GM21423 (cell line): ENCODE measurements at regions not wholly inside any gene's neighbourhood (a gene's known extent, or its start where the extent isn't known, plus 50 kb on each side); places are given as distances from the start of the nearest gene placed in this dataset.
"Not testable (repeated sequence)": the region's sequence is repeated elsewhere in the genome, so short reads cannot be mapped to it uniquely, and the experiment has no call there.

ENCODE experiments used
- ATAC-seq: cut with Tn5 transposase; IDR thresholded peaks from one replicate; pipeline ENCODE4 v1.9.1; 2021; ENCODE audit warnings: mild to moderate bottlenecking, moderate library complexity; ENCODE audit not compliant: unreplicated experiment

GRCh38 chr20:57983082-57983481, 245.4 kb downstream of the ANKRD60 start:
- no peak for ATAC-seq

GRCh38 chr20:57980506-57980905, 247.9 kb downstream of the ANKRD60 start:
- no peak for ATAC-seq

GRCh38 chr20:57977569-57977968, 250.9 kb downstream of the ANKRD60 start:
- ATAC-seq, result no peak

GRCh38 chr20:57977141-57977540, 251.3 kb downstream of the ANKRD60 start:
- ATAC-seq, result no peak

GRCh38 chr20:57974863-57975262, 253.6 kb downstream of the ANKRD60 start:
- ATAC-seq, result no peak

- no peak for ATAC-seq
Measured at GRCh38 chr20:57973886-57974285, 254.6 kb downstream of the ANKRD60 start.

- not testable (repeated sequence) for ATAC-seq
Measured at GRCh38 chr20:57971583-57971982, 256.9 kb downstream of the ANKRD60 start.

- ATAC-seq, result no peak
Measured at GRCh38 chr20:57970856-57971255, 257.6 kb downstream of the ANKRD60 start.

- no peak for ATAC-seq
Measured at GRCh38 chr20:57970116-57970515, 258.3 kb downstream of the ANKRD60 start.

GRCh38 chr20:57968120-57968519, 258.3 kb upstream of the PMEPA1 start:
- no peak for ATAC-seq

- ATAC-seq, result no peak
Measured at GRCh38 chr20:57967364-57967763, 257.5 kb upstream of the PMEPA1 start.

GRCh38 chr20:57966620-57967019, 256.8 kb upstream of the PMEPA1 start:
- no peak for ATAC-seq

- no peak for ATAC-seq
Measured at GRCh38 chr20:57965441-57965840, 255.6 kb upstream of the PMEPA1 start.

- no peak for ATAC-seq
Measured at GRCh38 chr20:57964011-57964862, 254.4 kb upstream of the PMEPA1 start.

GRCh38 chr20:57960803-57961575, 251.2 kb upstream of the PMEPA1 start:
- no peak for ATAC-seq

- no peak for ATAC-seq
Measured at GRCh38 chr20:57959589-57959988, 249.8 kb upstream of the PMEPA1 start.

GRCh38 chr20:57959018-57959417, 249.2 kb upstream of the PMEPA1 start:
- ATAC-seq, result no peak

GRCh38 chr20:57958050-57958420, 248.2 kb upstream of the PMEPA1 start:
- ATAC-seq, result no peak

GRCh38 chr20:57957411-57958049, 247.7 kb upstream of the PMEPA1 start:
- ATAC-seq, result no peak

- no peak for ATAC-seq
Measured at GRCh38 chr20:57953638-57954037, 243.8 kb upstream of the PMEPA1 start.

GRCh38 chr20:57952136-57952535, 242.3 kb upstream of the PMEPA1 start:
- ATAC-seq, result no peak

- no peak for ATAC-seq
Measured at GRCh38 chr20:57951549-57951948, 241.7 kb upstream of the PMEPA1 start.
